ENCODE measurements at regions not wholly inside any gene's neighbourhood (a gene's known extent, or its start where the extent isn't known, plus 50 kb on each side); places are given as distances from the start of the nearest gene placed in this dataset.

DNA sequence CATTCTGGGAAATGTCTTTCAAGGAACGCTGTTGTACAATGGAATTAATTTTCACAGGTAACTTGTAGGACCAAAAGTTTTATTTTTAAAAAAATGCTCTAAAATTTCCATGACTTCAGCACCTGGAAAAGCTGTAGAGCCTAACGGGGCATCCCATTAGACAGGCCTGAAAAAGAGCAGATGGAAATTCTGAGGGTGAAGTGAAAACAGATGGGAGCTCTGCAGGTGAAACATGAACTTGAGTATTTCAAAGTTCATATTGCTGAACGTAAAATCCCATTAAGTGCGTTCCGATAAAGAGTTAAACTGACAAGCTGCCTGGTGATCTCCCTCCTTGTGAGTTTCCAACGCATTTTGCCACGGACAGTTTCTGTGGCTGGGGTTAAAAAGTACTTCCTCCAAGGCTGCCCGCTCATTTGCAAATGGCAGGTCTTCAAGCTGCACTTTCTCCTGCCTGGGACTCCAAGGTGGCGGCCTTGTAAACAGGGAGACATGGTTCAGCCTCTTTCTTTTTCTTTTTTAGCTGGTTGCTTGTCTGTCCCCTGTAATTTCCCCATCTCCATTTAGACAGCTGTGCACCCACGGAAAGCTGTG lies 450.4 kb downstream of the FGF9 start:
- no peaks in the 10 kb centered on the region for H3K36me3 ChIP-seq (ENCODE audit: insufficient read depth, low read length)
- H3K27me3 ChIP-seq (ENCODE audit: insufficient read depth, low read length) = no peaks in the 10 kb centered on the region
- no peak overlapping the region for H3K4me3 ChIP-seq (ENCODE audit: low read length)
- no peak overlapping the region for H2AFZ ChIP-seq (ENCODE audit: low read depth, low read length)
- no peaks in the 10 kb centered on the region for H3K4me1 ChIP-seq (ENCODE audit: insufficient read depth, low read length)
- H3K9me3 ChIP-seq (ENCODE audit: low read length) = no peaks in the 10 kb centered on the region

DNA sequence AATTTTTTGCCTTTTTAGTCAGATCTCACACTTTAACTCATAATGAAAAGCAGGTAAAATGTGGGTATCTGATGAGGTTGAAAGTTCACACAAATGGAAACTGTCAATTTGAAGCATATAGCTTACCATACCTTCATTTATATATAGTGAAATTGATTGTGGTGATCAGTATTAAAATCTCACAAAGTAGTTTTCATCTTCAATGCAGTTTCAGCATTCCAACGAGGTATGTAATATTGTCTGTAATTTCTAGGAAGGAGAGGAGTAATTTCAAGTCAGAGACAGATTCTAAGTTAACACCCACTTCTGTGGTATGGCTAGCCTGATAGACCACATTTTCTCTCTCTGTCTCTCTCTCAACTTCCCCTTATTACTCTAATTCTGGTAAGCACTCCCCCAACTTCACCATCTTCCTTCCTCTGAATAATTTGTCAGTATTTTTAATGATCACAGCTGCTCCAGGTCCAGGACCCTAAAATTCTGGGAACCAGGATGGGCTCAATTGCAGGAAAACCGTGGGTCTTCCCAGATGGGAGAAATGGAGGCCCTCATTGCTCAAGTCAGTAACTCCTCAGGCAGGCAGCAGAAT lies 455.7 kb downstream of the FGF9 start:
- no peaks in the 10 kb centered on the region for H3K9me3 ChIP-seq (ENCODE audit: low read length)
- H2AFZ ChIP-seq (ENCODE audit: low read depth, low read length) = no peak overlapping the region
- no peaks in the 10 kb centered on the region for H3K36me3 ChIP-seq (ENCODE audit: insufficient read depth, low read length)
- no peaks in the 10 kb centered on the region for H3K4me1 ChIP-seq (ENCODE audit: insufficient read depth, low read length)
- H3K27me3 ChIP-seq (ENCODE audit: insufficient read depth, low read length) = no peaks in the 10 kb centered on the region
- H3K4me3 ChIP-seq (ENCODE audit: low read length) = no peak overlapping the region

DNA sequence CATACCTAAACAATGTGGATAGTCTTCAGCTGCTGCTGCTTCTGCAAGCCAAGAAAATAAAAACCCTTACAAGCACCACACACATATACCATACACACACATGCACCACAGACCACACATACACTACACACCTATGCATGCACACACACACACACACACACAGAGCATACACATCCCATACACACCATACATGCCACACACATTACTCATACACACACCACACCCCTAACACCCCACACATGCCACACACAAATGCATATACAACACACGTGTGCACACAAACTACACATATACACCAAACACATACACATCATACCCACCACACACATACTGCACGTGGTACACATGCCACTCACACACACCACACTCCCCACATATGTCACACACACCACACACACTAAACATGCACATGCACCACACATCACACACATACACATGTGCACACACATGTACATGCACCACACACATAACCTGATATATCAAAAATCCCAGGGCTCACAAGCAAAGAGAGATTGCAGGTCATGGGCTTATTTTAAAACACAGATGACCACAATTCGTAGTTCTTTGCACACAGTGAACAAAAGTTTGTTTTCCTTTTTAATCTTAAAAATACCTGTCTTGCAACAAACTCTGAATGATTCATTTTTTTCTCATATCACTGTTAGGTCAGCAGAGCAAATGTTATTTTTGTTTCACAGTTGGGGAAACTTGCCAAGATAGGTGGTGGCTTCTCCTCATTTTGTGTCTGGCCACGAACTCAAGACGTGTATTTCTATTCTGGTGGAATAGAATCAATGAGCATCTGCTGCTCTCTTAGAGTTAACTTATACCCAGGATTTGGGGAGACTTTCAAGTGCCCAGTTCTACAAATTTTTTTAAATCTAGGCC lies 456.6 kb downstream of the FGF9 start:
- Histone ChIP-seq H2AFZ (ENCODE audit: low read depth, low read length) (no peak overlapping the region), H3K27me3 (ENCODE audit: insufficient read depth, low read length) (no peaks in the 10 kb centered on the region), H3K4me3 (ENCODE audit: low read length) (no peak overlapping the region), H3K9me3 (ENCODE audit: low read length) (no peaks in the 10 kb centered on the region), H3K36me3 (ENCODE audit: insufficient read depth, low read length) (no peaks in the 10 kb centered on the region), H3K4me1 (ENCODE audit: insufficient read depth, low read length) (no peaks in the 10 kb centered on the region)

DNA sequence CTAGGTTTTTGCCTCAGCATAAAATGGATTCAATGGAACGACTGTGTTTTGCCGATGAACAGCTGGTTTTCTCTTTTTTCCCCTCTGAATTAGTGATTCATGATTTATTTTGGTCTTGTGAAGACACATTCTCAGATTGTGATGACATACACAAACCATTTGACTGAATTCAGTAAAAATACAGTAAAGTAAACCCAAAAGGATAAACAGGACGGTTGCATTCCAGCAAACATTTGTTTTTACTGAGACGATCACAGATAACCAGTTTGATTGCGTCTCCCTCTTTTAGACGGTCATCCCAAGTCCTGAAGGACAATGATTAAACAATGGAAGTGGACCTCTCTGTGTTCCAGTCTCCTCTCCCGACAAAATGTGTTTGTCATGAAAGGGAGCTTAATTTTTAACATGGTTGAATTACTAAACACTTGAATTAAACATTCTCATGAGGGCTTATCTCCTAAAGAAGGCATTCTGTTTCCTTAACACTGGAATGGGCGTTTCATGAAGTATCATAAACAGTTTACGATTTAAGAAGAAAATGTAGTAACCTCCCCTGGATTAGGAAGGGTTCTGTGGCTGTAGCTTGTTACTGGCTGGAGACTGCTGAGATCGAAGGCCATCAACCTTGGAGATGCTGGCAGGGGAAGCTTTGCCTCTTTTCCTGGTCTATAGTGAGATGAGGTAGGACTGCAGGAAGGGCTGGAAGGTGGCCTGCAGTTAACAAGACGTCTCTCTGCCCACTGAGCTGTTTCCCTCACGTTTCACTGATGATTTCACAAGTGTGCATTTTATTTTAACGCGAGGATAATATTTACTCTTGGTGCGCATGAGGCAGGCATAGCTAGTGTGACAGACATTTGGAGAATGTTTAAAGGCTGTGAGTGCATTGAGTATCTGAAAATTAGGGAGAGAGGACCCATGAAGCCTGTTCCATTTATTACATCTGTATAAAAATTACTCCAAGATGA lies 457.9 kb downstream of the FGF9 start:
- Histone ChIP-seq H3K9me3 (ENCODE audit: low read length) (no peaks in the 10 kb centered on the region), H3K36me3 (ENCODE audit: insufficient read depth, low read length) (no peaks in the 10 kb centered on the region), H3K27me3 (ENCODE audit: insufficient read depth, low read length) (no peaks in the 10 kb centered on the region), H3K4me1 (ENCODE audit: insufficient read depth, low read length) (no peaks in the 10 kb centered on the region), H3K4me3 (ENCODE audit: low read length) (no peak overlapping the region), H2AFZ (ENCODE audit: low read depth, low read length) (no peak overlapping the region)

DNA sequence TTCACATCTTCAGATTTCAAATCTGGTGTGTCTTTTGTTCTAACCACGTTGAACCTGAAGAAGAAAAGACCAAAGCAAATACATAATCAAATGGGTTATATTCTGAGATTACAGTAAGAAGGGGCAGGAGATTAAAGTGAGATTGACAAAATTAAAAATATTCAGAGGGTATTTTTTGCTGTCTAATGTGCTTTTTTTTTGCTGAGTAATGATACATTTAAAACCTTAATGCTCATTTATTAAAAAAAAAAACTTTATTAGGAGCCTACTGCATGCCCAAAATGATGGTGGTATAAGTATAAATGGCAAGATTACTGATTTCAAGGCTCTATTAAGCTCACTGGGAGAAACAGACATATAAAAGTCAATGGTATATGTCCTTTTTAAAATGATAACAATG lies 459.4 kb downstream of the FGF9 start:
- no peak overlapping the region for H3K4me3 ChIP-seq (ENCODE audit: low read length)

DNA sequence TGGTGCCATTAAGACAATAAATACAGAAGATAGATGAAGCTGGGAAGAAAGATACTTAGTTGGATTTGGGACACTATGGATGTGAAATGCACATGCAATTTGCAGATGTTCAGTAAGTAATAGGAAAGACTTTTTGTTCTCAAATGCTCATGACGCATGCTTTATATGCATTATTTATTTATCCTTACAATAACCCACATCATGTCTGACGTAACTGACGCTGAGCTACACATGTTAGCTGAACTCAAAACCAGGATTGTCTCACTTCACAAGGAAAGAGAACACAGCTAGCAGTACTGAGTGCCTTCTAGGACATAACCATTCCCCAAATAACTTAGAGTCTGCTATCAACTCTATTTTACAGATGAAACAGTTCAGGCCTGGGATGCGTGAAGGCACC lies 463.4 kb downstream of the FGF9 start:
- no peak overlapping the region for H2AFZ ChIP-seq (ENCODE audit: low read depth, low read length)

More for the DNA sequence above, 459.4 kb downstream of the FGF9 start:
- Histone ChIP-seq H3K4me1 (ENCODE audit: insufficient read depth, low read length) (no peaks in the 10 kb centered on the region), H3K27me3 (ENCODE audit: insufficient read depth, low read length) (no peaks in the 10 kb centered on the region), H3K9me3 (ENCODE audit: low read length) (no peaks in the 10 kb centered on the region), H2AFZ (ENCODE audit: low read depth, low read length) (no peak overlapping the region), H3K36me3 (ENCODE audit: insufficient read depth, low read length) (no peaks in the 10 kb centered on the region)

DNA sequence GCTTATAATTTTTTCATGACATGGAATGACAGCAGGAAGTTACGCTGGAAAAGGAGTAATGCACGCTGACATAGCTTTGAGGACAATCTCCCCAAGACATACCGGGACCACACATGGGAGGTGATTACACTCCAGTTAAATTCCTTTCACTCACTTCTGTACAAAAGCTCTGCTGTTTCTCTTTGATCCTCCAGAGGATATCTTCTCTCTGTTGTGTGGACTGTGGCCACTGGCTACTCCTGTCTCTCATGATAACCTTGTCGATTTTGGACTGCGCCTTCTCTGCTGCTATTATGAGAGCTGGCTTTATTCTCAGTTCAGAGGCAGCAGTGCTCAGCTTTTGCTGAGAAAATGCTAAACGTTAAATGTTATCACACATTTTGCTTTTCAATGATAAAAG lies 464.6 kb downstream of the FGF9 start:
- Histone ChIP-seq H3K4me3 (ENCODE audit: low read length) (no peak overlapping the region), H2AFZ (ENCODE audit: low read depth, low read length) (no peak overlapping the region), H3K36me3 (ENCODE audit: insufficient read depth, low read length) (no peaks in the 10 kb centered on the region), H3K27me3 (ENCODE audit: insufficient read depth, low read length) (no peaks in the 10 kb centered on the region), H3K4me1 (ENCODE audit: insufficient read depth, low read length) (no peaks in the 10 kb centered on the region), H3K9me3 (ENCODE audit: low read length) (no peaks in the 10 kb centered on the region)

More for the DNA sequence above, 463.4 kb downstream of the FGF9 start:
- H3K4me3 ChIP-seq (ENCODE audit: low read length) = no peak overlapping the region
- no peaks in the 10 kb centered on the region for H3K9me3 ChIP-seq (ENCODE audit: low read length)
- no peaks in the 10 kb centered on the region for H3K27me3 ChIP-seq (ENCODE audit: insufficient read depth, low read length)
- no peaks in the 10 kb centered on the region for H3K4me1 ChIP-seq (ENCODE audit: insufficient read depth, low read length)
- no peaks in the 10 kb centered on the region for H3K36me3 ChIP-seq (ENCODE audit: insufficient read depth, low read length)

DNA sequence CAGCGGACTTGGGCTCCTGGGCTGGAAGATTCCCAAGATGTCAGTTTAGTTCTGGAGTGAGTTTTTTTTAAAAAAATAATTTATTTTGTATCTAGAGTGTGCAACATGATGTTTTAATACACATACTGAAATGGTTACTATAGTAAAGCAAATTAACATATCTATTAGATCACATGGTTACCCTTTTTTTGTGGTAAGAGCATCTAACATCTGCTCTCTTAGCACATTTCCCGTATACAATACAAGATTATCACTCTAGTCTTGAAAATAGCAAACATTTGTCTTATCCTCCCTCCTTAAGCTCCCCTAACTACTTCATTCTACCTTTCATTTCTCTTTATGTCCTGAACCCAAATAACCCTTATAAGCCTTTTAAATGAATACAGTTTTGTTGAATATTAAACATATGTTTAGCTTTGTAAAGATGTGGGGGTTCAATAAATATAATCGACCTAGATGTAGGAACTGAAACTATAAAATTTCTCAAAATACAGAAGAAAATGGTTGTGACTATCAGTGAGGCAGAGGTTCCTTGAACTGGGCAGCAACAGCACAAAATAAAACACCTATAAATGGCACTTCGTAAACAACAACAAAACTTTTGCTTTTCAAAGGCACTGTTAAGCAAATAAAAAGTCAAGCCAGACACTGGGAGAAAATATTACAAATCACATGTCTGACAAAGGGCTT lies 466.6 kb downstream of the FGF9 start:
- no peaks in the 10 kb centered on the region for H3K9me3 ChIP-seq (ENCODE audit: low read length)
- no peak overlapping the region for H3K4me3 ChIP-seq (ENCODE audit: low read length)
- H3K4me1 ChIP-seq (ENCODE audit: insufficient read depth, low read length) = no peaks in the 10 kb centered on the region
- no peaks in the 10 kb centered on the region for H3K27me3 ChIP-seq (ENCODE audit: insufficient read depth, low read length)
- H3K36me3 ChIP-seq (ENCODE audit: insufficient read depth, low read length) = no peaks in the 10 kb centered on the region
- H2AFZ ChIP-seq (ENCODE audit: low read depth, low read length) = no peak overlapping the region

DNA sequence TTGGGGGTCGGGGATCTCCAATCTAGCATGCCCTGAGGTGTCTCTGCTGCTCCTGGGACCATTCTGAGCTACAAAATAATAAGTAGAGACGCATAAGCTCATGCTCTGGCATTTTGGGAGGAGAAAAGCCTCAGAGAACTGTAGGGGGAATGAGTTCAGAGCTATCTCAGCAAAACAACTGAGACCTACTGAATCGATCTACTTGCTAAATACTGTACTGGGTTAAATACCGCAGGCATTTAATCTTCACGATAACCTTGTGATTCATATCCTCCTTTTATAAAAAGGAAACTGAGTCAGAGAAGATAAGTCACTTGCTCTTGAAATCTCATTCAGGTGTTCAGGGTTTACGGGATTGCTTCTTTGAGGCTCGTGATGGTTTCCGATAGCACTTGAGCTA lies 468.1 kb downstream of the FGF9 start:
- H3K36me3 ChIP-seq (ENCODE audit: insufficient read depth, low read length) = no peaks in the 10 kb centered on the region
- H2AFZ ChIP-seq (ENCODE audit: low read depth, low read length) = no peak overlapping the region
- H3K9me3 ChIP-seq (ENCODE audit: low read length) = no peaks in the 10 kb centered on the region
- no peaks in the 10 kb centered on the region for H3K4me1 ChIP-seq (ENCODE audit: insufficient read depth, low read length)
- no peak overlapping the region for H3K4me3 ChIP-seq (ENCODE audit: low read length)
- H3K27me3 ChIP-seq (ENCODE audit: insufficient read depth, low read length) = no peaks in the 10 kb centered on the region

DNA sequence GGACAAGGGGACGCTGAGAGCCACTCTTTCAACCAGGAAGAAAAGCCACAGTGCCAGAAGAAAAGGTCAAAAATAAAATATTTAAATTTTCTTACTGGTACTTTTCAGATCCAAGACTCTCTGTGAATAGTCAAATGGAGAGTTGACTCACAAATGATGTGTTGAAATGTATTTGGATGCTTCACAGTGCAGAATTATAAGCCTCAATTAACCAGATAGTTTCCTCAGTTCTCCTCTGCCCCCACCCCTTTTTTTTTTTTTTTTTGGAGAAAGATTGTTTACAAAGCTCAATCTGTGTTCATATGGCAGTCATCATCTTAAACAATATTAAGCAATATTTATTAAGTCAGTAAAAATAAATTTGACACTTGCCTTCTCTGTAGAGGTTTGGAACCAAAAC lies 470.8 kb downstream of the FGF9 start:
- Histone ChIP-seq H3K4me3 (ENCODE audit: low read length) (no peak overlapping the region), H3K4me1 (ENCODE audit: insufficient read depth, low read length) (no peaks in the 10 kb centered on the region), H2AFZ (ENCODE audit: low read depth, low read length) (no peak overlapping the region), H3K27me3 (ENCODE audit: insufficient read depth, low read length) (no peaks in the 10 kb centered on the region), H3K9me3 (ENCODE audit: low read length) (no peaks in the 10 kb centered on the region), H3K36me3 (ENCODE audit: insufficient read depth, low read length) (no peaks in the 10 kb centered on the region)

DNA sequence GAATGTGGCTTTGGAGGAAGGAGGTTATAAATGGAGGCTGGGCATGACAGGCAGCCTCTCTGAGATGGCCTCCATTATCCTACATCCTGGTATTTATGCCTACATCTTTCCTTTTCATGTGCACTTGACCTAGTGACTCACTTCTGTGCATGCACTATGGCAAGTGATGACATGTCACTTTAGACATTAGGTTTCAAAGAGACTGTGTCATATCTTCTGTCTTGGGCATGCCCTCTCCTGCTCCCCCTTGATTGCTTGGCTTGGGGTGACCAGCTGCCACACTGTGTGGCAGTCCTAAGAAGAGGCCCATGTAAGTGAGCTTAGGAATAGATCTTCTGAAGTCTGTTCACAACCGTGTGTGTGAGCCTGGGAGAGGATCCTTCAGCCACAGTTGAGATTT lies 472.8 kb downstream of the FGF9 start:
- Histone ChIP-seq H3K4me3 (ENCODE audit: low read length) (no peak overlapping the region), H3K27me3 (ENCODE audit: insufficient read depth, low read length) (no peaks in the 10 kb centered on the region), H3K9me3 (ENCODE audit: low read length) (no peaks in the 10 kb centered on the region), H3K36me3 (ENCODE audit: insufficient read depth, low read length) (no peaks in the 10 kb centered on the region), H2AFZ (ENCODE audit: low read depth, low read length) (no peak overlapping the region), H3K4me1 (ENCODE audit: insufficient read depth, low read length) (no peaks in the 10 kb centered on the region)

DNA sequence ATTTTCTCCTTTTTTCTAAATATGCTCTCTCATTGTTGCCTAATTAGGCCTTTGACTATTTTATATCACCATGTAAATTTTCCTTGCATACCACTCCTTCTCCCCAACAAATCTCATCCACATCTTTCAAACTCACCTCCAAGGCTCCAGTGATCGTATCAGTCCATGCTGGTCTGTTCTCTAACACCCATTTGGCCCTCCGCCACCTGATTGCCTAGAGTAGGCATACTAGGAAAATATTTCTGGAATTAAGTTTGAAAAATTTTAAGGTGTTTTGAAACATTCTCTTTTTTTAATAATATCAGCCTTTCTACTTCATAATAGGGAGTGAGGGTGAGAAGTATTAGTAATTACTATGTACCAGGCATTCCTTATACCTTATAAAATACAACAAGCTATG lies 473.9 kb downstream of the FGF9 start:
- Histone ChIP-seq H3K27me3 (ENCODE audit: insufficient read depth, low read length) (no peaks in the 10 kb centered on the region), H3K36me3 (ENCODE audit: insufficient read depth, low read length) (no peaks in the 10 kb centered on the region), H2AFZ (ENCODE audit: low read depth, low read length) (no peak overlapping the region), H3K4me3 (ENCODE audit: low read length) (no peak overlapping the region), H3K9me3 (ENCODE audit: low read length) (no peaks in the 10 kb centered on the region), H3K4me1 (ENCODE audit: insufficient read depth, low read length) (no peaks in the 10 kb centered on the region)

All from neuron (in vitro differentiated cells).